ENCODE measurements at regions not wholly inside any gene's neighbourhood (a gene's known extent, or its start where the extent isn't known, plus 50 kb on each side); places are given as distances from the start of the nearest gene placed in this dataset.

DNA sequence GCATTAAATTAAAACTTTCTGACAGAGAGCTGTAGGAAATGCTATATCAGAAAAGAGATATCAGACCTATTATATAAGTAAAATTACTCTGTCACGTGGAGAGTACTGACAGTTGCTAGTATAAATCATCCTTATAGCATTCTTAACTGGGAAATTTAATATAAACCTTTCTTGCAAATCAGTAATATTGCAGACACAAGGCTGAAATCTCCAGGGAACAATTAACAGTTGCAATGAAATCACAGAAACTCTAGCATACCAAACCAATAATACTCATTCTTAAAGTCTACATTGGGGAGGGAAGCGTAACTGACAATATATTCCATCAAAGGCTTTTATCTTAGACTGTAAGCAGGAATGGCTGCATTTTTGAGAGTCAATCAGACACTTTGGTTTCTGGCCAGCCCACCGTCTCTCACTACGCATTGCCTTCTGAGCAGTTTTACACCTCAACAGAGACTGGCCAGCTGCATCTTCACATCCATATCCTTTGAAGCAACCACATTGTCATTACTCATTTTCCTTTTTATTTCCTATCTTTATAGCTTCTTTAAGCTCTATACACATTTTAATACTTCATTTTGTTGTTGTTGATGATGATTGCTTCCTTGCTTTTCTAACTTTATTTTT lies 536.0 kb upstream of the CDH2 start:
- no peak for DNase-seq
- Mint-ChIP-seq H3K4me3 (ENCODE audit: unreplicated experiment) (no peak overlapping the region), H3K27me3 (ENCODE audit: insufficient read depth, unreplicated experiment) (peaks cover 8% of the 10 kb centered on the region), H3K36me3 (ENCODE audit: insufficient read depth, unreplicated experiment) (no peaks in the 10 kb centered on the region), H3K4me1 (ENCODE audit: low read depth, unreplicated experiment) (no peaks in the 10 kb centered on the region), H3K9me3 (ENCODE audit: unreplicated experiment) (no peaks in the 10 kb centered on the region), H3K27ac (ENCODE audit: unreplicated experiment) (no peak overlapping the region)
- intact Hi-C loops (cut with micrococcal nuclease; ENCODE audit: unreplicated experiment) = no loop called here
- H3K27me3 ChIP-seq (replicated peaks; ENCODE audit: control insufficient read depth, insufficient read depth, low read length) = no peaks in the 10 kb centered on the region
- ChIA-PET POLR2A (no interaction called here), CTCF (no interaction called here)
- TF ChIP-seq, protein P1, sequence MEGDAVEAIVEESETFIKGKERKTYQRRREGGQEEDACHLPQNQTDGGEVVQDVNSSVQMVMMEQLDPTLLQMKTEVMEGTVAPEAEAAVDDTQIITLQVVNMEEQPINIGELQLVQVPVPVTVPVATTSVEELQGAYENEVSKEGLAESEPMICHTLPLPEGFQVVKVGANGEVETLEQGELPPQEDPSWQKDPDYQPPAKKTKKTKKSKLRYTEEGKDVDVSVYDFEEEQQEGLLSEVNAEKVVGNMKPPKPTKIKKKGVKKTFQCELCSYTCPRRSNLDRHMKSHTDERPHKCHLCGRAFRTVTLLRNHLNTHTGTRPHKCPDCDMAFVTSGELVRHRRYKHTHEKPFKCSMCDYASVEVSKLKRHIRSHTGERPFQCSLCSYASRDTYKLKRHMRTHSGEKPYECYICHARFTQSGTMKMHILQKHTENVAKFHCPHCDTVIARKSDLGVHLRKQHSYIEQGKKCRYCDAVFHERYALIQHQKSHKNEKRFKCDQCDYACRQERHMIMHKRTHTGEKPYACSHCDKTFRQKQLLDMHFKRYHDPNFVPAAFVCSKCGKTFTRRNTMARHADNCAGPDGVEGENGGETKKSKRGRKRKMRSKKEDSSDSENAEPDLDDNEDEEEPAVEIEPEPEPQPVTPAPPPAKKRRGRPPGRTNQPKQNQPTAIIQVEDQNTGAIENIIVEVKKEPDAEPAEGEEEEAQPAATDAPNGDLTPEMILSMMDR (IDR thresholded peaks at IDR 0.05; ENCODE audit: insufficient read depth in 1 of 2, low read depth in 1 of 2, low read length in 1 of 2, severe bottlenecking in 1 of 2, unreplicated experiment in 1 of 2) = no peak
- H3K9me3 ChIP-seq = no peaks in the 10 kb centered on the region
- BruUV-seq (replicated peaks) = no TSS peak
- H3K4me3 ChIP-seq (ENCODE audit: low read depth, low read length) = no peak overlapping the region
- no peaks in the 10 kb centered on the region for H3K36me3 ChIP-seq (ENCODE audit: control insufficient read depth, insufficient read depth, low read length)
- no peaks in the 10 kb centered on the region for H3K4me1 ChIP-seq

DNA sequence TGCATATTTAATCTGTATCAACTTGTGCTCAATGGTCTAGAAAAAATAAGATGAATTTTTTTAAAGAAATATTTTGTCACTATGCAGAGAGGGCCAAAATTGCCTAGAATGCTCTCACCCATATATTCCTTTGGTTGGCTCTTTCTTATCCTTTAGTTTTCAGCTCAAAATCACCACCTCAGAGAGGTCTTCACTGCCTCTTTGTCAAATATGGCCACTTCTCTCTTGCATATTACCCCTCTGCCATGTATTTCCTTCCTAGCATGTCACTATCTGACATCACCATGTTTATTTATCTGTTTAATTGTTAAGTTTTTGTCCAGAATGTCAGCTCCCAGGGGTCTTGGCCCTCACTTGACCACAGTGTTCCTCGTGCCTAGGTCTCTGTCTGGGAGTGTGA lies 535.2 kb upstream of the CDH2 start:
- Mint-ChIP-seq H3K36me3 (ENCODE audit: insufficient read depth, unreplicated experiment) (no peaks in the 10 kb centered on the region), H3K27me3 (ENCODE audit: insufficient read depth, unreplicated experiment) (peaks cover 5% of the 10 kb centered on the region), H3K4me1 (ENCODE audit: low read depth, unreplicated experiment) (no peaks in the 10 kb centered on the region), H3K9me3 (ENCODE audit: unreplicated experiment) (no peaks in the 10 kb centered on the region), H3K4me3 (ENCODE audit: unreplicated experiment) (no peak overlapping the region), H3K27ac (ENCODE audit: unreplicated experiment) (no peak overlapping the region)
- Histone ChIP-seq H3K36me3 (ENCODE audit: control insufficient read depth, insufficient read depth, low read length) (no peaks in the 10 kb centered on the region), H3K4me1 (no peaks in the 10 kb centered on the region), H3K4me3 (ENCODE audit: low read depth, low read length) (no peak overlapping the region), H3K9me3 (no peaks in the 10 kb centered on the region), H3K27me3 (replicated peaks; ENCODE audit: control insufficient read depth, insufficient read depth, low read length) (no peaks in the 10 kb centered on the region)
- TF ChIP-seq, protein P1 (IDR thresholded peaks at IDR 0.05; ENCODE audit: insufficient read depth in 1 of 2, low read depth in 1 of 2, low read length in 1 of 2, severe bottlenecking in 1 of 2, unreplicated experiment in 1 of 2) = no peak
- ChIA-PET POLR2A (no interaction called here), CTCF (no interaction called here)
- no TSS peak for BruUV-seq (replicated peaks)
- DNase-seq = no peak
- intact Hi-C loops (cut with micrococcal nuclease; ENCODE audit: unreplicated experiment) = no loop called here

DNA sequence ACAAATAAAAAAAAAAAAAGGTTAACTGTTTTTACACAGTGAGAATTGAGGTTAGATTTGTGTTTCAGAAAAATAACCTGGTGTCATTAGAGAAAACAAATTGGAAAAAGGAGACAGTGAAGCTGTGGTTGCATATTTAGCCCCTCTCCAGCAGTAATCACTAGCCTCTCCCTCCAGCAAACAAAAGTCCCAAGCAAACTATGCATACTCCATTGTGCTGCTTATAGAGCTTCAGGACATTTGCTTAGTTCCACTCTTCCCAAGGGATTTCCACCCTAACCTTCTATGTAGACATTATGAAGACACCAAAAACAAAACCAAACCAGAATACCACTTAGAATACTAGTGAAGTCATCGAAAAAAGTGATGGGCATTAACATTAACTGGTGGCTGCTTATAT lies 534.2 kb upstream of the CDH2 start:
- H3K4me3 Mint-ChIP-seq (ENCODE audit: unreplicated experiment) = no peak overlapping the region
- intact Hi-C loops (cut with micrococcal nuclease; ENCODE audit: unreplicated experiment) = no loop called here
- H3K4me1 Mint-ChIP-seq (ENCODE audit: low read depth, unreplicated experiment) = no peaks in the 10 kb centered on the region
- CTCF ChIA-PET = no interaction called here
- TF ChIP-seq, protein P1 (IDR thresholded peaks at IDR 0.05; ENCODE audit: insufficient read depth in 1 of 2, low read depth in 1 of 2, low read length in 1 of 2, severe bottlenecking in 1 of 2, unreplicated experiment in 1 of 2) = no peak
- Histone ChIP-seq H3K27me3 (replicated peaks; ENCODE audit: control insufficient read depth, insufficient read depth, low read length) (no peaks in the 10 kb centered on the region), H3K36me3 (ENCODE audit: control insufficient read depth, insufficient read depth, low read length) (no peaks in the 10 kb centered on the region), H3K4me1 (no peaks in the 10 kb centered on the region), H3K4me3 (ENCODE audit: low read depth, low read length) (no peak overlapping the region), H3K9me3 (no peaks in the 10 kb centered on the region)
- DNase-seq = no peak
- BruUV-seq (replicated peaks) = no TSS peak
- H3K27me3 Mint-ChIP-seq (ENCODE audit: insufficient read depth, unreplicated experiment) = peaks cover 5% of the 10 kb centered on the region
- H3K27ac Mint-ChIP-seq (ENCODE audit: unreplicated experiment) = no peak overlapping the region
- H3K9me3 Mint-ChIP-seq (ENCODE audit: unreplicated experiment) = no peaks in the 10 kb centered on the region
- H3K36me3 Mint-ChIP-seq (ENCODE audit: insufficient read depth, unreplicated experiment) = no peaks in the 10 kb centered on the region
- POLR2A ChIA-PET = no interaction called here
